Suprapubic skin (tissue), 4 donors: ENCODE measurements at regions not wholly inside any gene's neighbourhood (a gene's known extent, or its start where the extent isn't known, plus 50 kb on each side); places are given as distances from the start of the nearest gene placed in this dataset.

Experiments used
- EP300 ChIP-seq: sonication (generic); formaldehyde crosslinking; IDR thresholded peaks from one replicate; pipeline ENCODE4 v1.6.1; 2017; ENCODE audit warnings: antibody characterized with exemption
- POLR2A ChIP-seq, 2 donors: fragments of 450-650 bp; IDR thresholded peaks; one replicate each; pipeline ENCODE4 v1.6.1; 2017; ENCODE audit warnings: antibody characterized with exemption in 2 of 2, mild to moderate bottlenecking in 2 of 2, moderate library complexity in 2 of 2
- POLR2AphosphoS5 ChIP-seq, 3 donors: sonication (generic); formaldehyde crosslinking; IDR thresholded peaks; one replicate each; pipeline ENCODE4 v1.6.1; 2017; ENCODE audit warnings: antibody characterized with exemption in 3 of 3
- TF ChIP-seq, protein P1 (sequence below), 2 donors: fragments of 200-600 bp in 1 of 2; fragments of 450-650 bp in 1 of 2; sonication (generic) in 1 of 2; IDR thresholded peaks; one replicate each; pipeline ENCODE4 v1.5.1; 2016 to 2019; ENCODE audit warnings: antibody characterized with exemption in 2 of 2, mild to moderate bottlenecking in 1 of 2, moderate library complexity in 1 of 2

DNA sequence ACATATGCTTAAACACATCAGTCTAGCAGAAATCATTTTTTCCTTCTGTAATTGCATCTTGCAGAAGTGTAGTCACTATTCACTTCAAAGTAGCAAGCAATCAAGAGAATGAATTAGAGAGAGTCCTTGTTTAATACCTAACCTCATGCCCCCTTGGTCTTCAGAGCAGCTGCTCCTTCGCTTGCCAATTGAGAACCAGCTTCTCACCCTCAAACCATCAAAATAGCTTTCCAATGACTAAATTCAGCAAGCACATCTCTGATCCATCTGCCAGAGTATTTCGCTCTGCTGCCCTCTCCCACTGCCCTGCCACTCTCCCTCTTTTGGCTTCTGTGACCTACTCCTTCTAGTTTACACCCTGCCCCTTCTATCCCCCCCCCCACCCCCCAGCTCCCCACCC is 120.7 kb upstream of the AGAP1 start:
- TF ChIP-seq POLR2A (IDR thresholded peaks at IDR 0.05) (no peak), EP300 (no peak), POLR2AphosphoS5 (IDR thresholded peaks at IDR 0.05) (no peak)
- TF ChIP-seq, protein P1, sequence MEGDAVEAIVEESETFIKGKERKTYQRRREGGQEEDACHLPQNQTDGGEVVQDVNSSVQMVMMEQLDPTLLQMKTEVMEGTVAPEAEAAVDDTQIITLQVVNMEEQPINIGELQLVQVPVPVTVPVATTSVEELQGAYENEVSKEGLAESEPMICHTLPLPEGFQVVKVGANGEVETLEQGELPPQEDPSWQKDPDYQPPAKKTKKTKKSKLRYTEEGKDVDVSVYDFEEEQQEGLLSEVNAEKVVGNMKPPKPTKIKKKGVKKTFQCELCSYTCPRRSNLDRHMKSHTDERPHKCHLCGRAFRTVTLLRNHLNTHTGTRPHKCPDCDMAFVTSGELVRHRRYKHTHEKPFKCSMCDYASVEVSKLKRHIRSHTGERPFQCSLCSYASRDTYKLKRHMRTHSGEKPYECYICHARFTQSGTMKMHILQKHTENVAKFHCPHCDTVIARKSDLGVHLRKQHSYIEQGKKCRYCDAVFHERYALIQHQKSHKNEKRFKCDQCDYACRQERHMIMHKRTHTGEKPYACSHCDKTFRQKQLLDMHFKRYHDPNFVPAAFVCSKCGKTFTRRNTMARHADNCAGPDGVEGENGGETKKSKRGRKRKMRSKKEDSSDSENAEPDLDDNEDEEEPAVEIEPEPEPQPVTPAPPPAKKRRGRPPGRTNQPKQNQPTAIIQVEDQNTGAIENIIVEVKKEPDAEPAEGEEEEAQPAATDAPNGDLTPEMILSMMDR (IDR thresholded peaks at IDR 0.05) = no peak
